ENCODE measurements at regions not wholly inside any gene's neighbourhood (a gene's known extent, or its start where the extent isn't known, plus 50 kb on each side); places are given as distances from the start of the nearest gene placed in this dataset.

DNA sequence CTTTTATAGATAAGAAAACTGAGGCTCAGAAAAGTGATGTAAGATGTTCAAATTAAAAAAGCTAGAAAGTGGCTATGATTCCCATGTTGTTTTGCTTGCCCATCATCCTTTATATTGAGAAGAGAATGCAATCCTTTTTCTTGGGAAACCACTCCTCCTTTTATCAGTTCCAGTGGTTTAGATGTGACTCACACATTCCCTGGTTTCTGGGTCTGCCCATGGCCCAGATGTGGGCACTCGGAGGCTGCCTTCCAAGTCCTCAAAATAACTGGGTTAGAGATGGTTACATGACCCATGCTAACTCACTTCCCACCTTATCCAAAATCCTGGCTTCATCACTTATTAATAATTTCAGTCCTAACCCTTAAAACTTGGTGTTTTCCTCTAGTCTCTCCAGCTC, 550.0 kb downstream of the MDFIC start:
- Histone ChIP-seq H3K27ac (ENCODE audit: low read length in 2 of 2) (no peak overlapping the region), H2AFZ (ENCODE audit: insufficient read depth, low read depth, low read length, poor library complexity, severe bottlenecking) (no peak overlapping the region), H3K9ac (ENCODE audit: low read length) (no peak overlapping the region), H3K27me3 (replicated peaks in 1 of 4; ENCODE audit: control extremely low read depth in 1 of 4, control insufficient read depth in 3 of 4, insufficient read depth in 4 of 4, low read length in 3 of 4) (peaks cover 0 to 5% (median 2%) of the 10 kb centered on the region in 4 experiments), H3K4me2 (replicated peaks; ENCODE audit: low read depth, low read length, poor library complexity, severe bottlenecking) (no peak overlapping the region), H3K4me3 (ENCODE audit: control extremely low read depth in 1 of 5, extremely low read depth in 1 of 5, insufficient read depth in 1 of 5, low read depth in 2 of 5, low read length in 4 of 5) (no peak overlapping the region), H3K36me3 (replicated peaks in 1 of 2; ENCODE audit: control extremely low read depth in 1 of 2, control insufficient read depth in 1 of 2, extremely low read depth in 1 of 2, insufficient read depth in 2 of 2, low read length in 1 of 2) (no peaks in the 10 kb centered on the region), H4K20me1 (ENCODE audit: control insufficient read depth, insufficient read depth, low read length, poor library complexity, severe bottlenecking) (no peaks in the 10 kb centered on the region), H3K4me1 (ENCODE audit: control insufficient read depth in 2 of 2, insufficient read depth in 2 of 2, low read length in 2 of 2) (peaks cover 5 to 7% of the 10 kb centered on the region in 2 donors), H3K79me2 (ENCODE audit: control insufficient read depth, insufficient read depth, low read length) (no peaks in the 10 kb centered on the region), H3K9me3 (ENCODE audit: control extremely low read depth in 1 of 3, control insufficient read depth in 2 of 3, insufficient read depth in 1 of 3, low read length in 2 of 3) (no peaks in the 10 kb centered on the region)
- Mint-ChIP-seq H3K4me3 (no peak overlapping the region), H3K4me1 (peaks cover 8% of the 10 kb centered on the region), H3K9me3 (ENCODE audit: insufficient read depth) (no peaks in the 10 kb centered on the region), H3K27me3 (peaks cover 33% of the 10 kb centered on the region), H3K27ac (no peak overlapping the region)
- DNase-seq (no peak), ATAC-seq (ENCODE audit: low read depth) (no peak)
- TF ChIP-seq CTCF (IDR thresholded peaks at IDR 0.05) (no peak), EZH2 (IDR thresholded peaks at IDR 0.05; ENCODE audit: borderline replicate concordance, insufficient read depth, low read depth, low read length, poor library complexity, severe bottlenecking) (no peak)
- POLR2A ChIA-PET: no interaction called here
- 90% methylated on average over 1 of the region's 1 CpG for WGBS (ENCODE audit: insufficient coverage)
- intact Hi-C loops (cut with micrococcal nuclease): no loop called here
- CTCF ChIA-PET: no interaction called here

GRCh38 chr7:115462301-115463015, 540.6 kb downstream of the MDFIC start:
- Histone ChIP-seq H3K27me3 (replicated peaks in 1 of 4; ENCODE audit: control extremely low read depth in 1 of 4, control insufficient read depth in 3 of 4, insufficient read depth in 4 of 4, low read length in 3 of 4) (peaks cover 0 to 7% (median 0%) of the 10 kb centered on the region in 4 experiments), H3K79me2 (ENCODE audit: control insufficient read depth, insufficient read depth, low read length) (no peaks in the 10 kb centered on the region), H2AFZ (ENCODE audit: insufficient read depth, low read depth, low read length, poor library complexity, severe bottlenecking) (no peak overlapping the region), H3K4me2 (replicated peaks; ENCODE audit: low read depth, low read length, poor library complexity, severe bottlenecking) (no peak overlapping the region), H3K9ac (ENCODE audit: low read length) (no peak overlapping the region), H3K9me3 (ENCODE audit: control extremely low read depth in 1 of 3, control insufficient read depth in 2 of 3, insufficient read depth in 1 of 3, low read length in 2 of 3) (no peaks in the 10 kb centered on the region), H3K36me3 (replicated peaks in 1 of 2; ENCODE audit: control extremely low read depth in 1 of 2, control insufficient read depth in 1 of 2, extremely low read depth in 1 of 2, insufficient read depth in 2 of 2, low read length in 1 of 2) (no peaks in the 10 kb centered on the region), H3K4me1 (ENCODE audit: control insufficient read depth in 2 of 2, insufficient read depth in 2 of 2, low read length in 2 of 2) (no peaks in the 10 kb centered on the region), H4K20me1 (ENCODE audit: control insufficient read depth, insufficient read depth, low read length, poor library complexity, severe bottlenecking) (no peaks in the 10 kb centered on the region), H3K27ac (ENCODE audit: low read length in 2 of 2) (no peak overlapping the region), H3K4me3 (ENCODE audit: control extremely low read depth in 1 of 5, extremely low read depth in 1 of 5, insufficient read depth in 1 of 5, low read depth in 2 of 5, low read length in 4 of 5) (no peak overlapping the region)
- TF ChIP-seq EZH2 (IDR thresholded peaks at IDR 0.05; ENCODE audit: borderline replicate concordance, insufficient read depth, low read depth, low read length, poor library complexity, severe bottlenecking): no peak
- no peak for TF ChIP-seq CTCF (IDR thresholded peaks at IDR 0.05)
- DNase-seq (no peak), ATAC-seq (ENCODE audit: low read depth) (no peak)
- H3K27me3 Mint-ChIP-seq: peaks cover 22% of the 10 kb centered on the region
- intact Hi-C loops (cut with micrococcal nuclease): no loop called here
- WGBS (ENCODE audit: insufficient coverage): 100% methylated on average over 1 of the region's 3 CpGs
- H3K4me3 Mint-ChIP-seq: no peak overlapping the region
- no peak overlapping the region for H3K27ac Mint-ChIP-seq
- no peaks in the 10 kb centered on the region for H3K4me1 Mint-ChIP-seq
- ChIA-PET CTCF (interaction anchor here (1.0 to 1.3 kb wide), 2 partner anchors 104 to 597 kb away, joined by 3 read pairs; no protein-coding TSS in a partner anchor), POLR2A (no interaction called here)
- no peaks in the 10 kb centered on the region for H3K9me3 Mint-ChIP-seq (ENCODE audit: insufficient read depth)
